ENCODE measurements at regions not wholly inside any gene's neighbourhood (a gene's known extent, or its start where the extent isn't known, plus 50 kb on each side); places are given as distances from the start of the nearest gene placed in this dataset.

- Histone ChIP-seq H3K9me3 (ENCODE audit: control insufficient read depth in 1 of 2, insufficient read depth in 1 of 2, low read depth in 1 of 2, low read length in 2 of 2) (no peaks in the 10 kb centered on the region), H4K20me1 (ENCODE audit: insufficient read depth) (no peaks in the 10 kb centered on the region), H3K27me3 (ENCODE audit: insufficient read depth, low read length) (no peaks in the 10 kb centered on the region), H3K9ac (ENCODE audit: low read length) (no peak overlapping the region), H3K4me1 (ENCODE audit: control insufficient read depth in 1 of 2, insufficient read depth in 2 of 2, low read length in 2 of 2) (no peaks in the 10 kb centered on the region), H3K79me2 (ENCODE audit: insufficient read depth, low read length) (no peaks in the 10 kb centered on the region), H2AFZ (ENCODE audit: low read depth, low read length, poor library complexity, severe bottlenecking) (no peak overlapping the region), H3K9me2 (ENCODE audit: insufficient read depth) (no peaks in the 10 kb centered on the region), H3K4me2 (ENCODE audit: low read length) (no peak overlapping the region), H3K27ac (ENCODE audit: low read depth, low read length) (no peak overlapping the region), H3K4me3 (replicated peaks in 1 of 2; ENCODE audit: low read depth in 1 of 2, low read length in 2 of 2) (no peak overlapping the region), H3K36me3 (ENCODE audit: control insufficient read depth in 1 of 2, insufficient read depth in 2 of 2, low read length in 2 of 2) (no peaks in the 10 kb centered on the region)
- POLR2A ChIA-PET: no interaction called here
- DNase-seq (ENCODE audit: low read depth, low spot score) (no peak), ATAC-seq (no peak)
- RAD21 ChIA-PET (ENCODE audit: low non-redundant PET in 1 of 2, low total read pairs in 2 of 2, uncharacterized antibody in 2 of 2, unreplicated experiment in 2 of 2): no interaction called here
- no TSS peak for BruUV-seq (replicated peaks)
- TF ChIP-seq SRF (IDR thresholded peaks at IDR 0.05; ENCODE audit: low read depth): no peak
- TF ChIP-seq CTCF (IDR thresholded peaks at IDR 0.05 in 2 of 3, conservative IDR thresholded peaks at IDR 0.05 in 1 of 3; ENCODE audit: borderline replicate concordance in 1 of 3, insufficient read depth in 1 of 3, low read depth in 2 of 3, low read length in 2 of 3): no peak
- intact Hi-C loops (cut with micrococcal nuclease): no loop called here
- CTCF ChIA-PET: no interaction called here
Measured at GRCh38 chr4:117621673-117622072, 412.6 kb upstream of the NDST3 start.

- H3K9me3 ChIP-seq (ENCODE audit: control insufficient read depth in 1 of 2, insufficient read depth in 1 of 2, low read depth in 1 of 2, low read length in 2 of 2): no peaks in the 10 kb centered on the region
- H2AFZ ChIP-seq (ENCODE audit: low read depth, low read length, poor library complexity, severe bottlenecking): no peak overlapping the region
- no peaks in the 10 kb centered on the region; the same call in 1 of the 2 replicates for H3K9me2 ChIP-seq (ENCODE audit: insufficient read depth)
- ATAC-seq: no peak
- H3K4me1 ChIP-seq (ENCODE audit: control insufficient read depth in 1 of 2, insufficient read depth in 2 of 2, low read length in 2 of 2): no peaks in the 10 kb centered on the region
- H3K27ac ChIP-seq (ENCODE audit: low read depth, low read length): no peak overlapping the region
- no peaks in the 10 kb centered on the region for H3K36me3 ChIP-seq (ENCODE audit: control insufficient read depth in 1 of 2, insufficient read depth in 2 of 2, low read length in 2 of 2)
- no peak for DNase-seq (ENCODE audit: low read depth, low spot score)
- CTCF ChIA-PET: no interaction called here
- H3K9ac ChIP-seq (ENCODE audit: low read length): no peak overlapping the region
- BruUV-seq (replicated peaks): no TSS peak
- intact Hi-C loops (cut with micrococcal nuclease): no loop called here
- no peaks in the 10 kb centered on the region for H3K79me2 ChIP-seq (ENCODE audit: insufficient read depth, low read length)
- POLR2A ChIA-PET: no interaction called here
- no peaks in the 10 kb centered on the region for H4K20me1 ChIP-seq (ENCODE audit: insufficient read depth)
- H3K4me2 ChIP-seq (ENCODE audit: low read length): no peak overlapping the region
- H3K27me3 ChIP-seq (ENCODE audit: insufficient read depth, low read length): no peaks in the 10 kb centered on the region
- RAD21 ChIA-PET (ENCODE audit: low non-redundant PET in 1 of 2, low total read pairs in 2 of 2, uncharacterized antibody in 2 of 2, unreplicated experiment in 2 of 2): no interaction called here
- H3K4me3 ChIP-seq (replicated peaks in 1 of 2; ENCODE audit: low read depth in 1 of 2, low read length in 2 of 2): no peak overlapping the region
- TF ChIP-seq ZBTB33 (IDR thresholded peaks at IDR 0.05; ENCODE audit: extremely low read depth, insufficient replicate concordance, low read length) (no peak), CTCF (IDR thresholded peaks at IDR 0.05 in 2 of 3, conservative IDR thresholded peaks at IDR 0.05 in 1 of 3; ENCODE audit: borderline replicate concordance in 1 of 3, insufficient read depth in 1 of 3, low read depth in 2 of 3, low read length in 2 of 3) (no peak), SRF (IDR thresholded peaks at IDR 0.05; ENCODE audit: low read depth) (no peak), CEBPB (IDR thresholded peaks at IDR 0.05; ENCODE audit: low read depth) (no peak), MAX (IDR thresholded peaks at IDR 0.05) (no peak), EZH2phosphoT487 (IDR thresholded peaks at IDR 0.05; ENCODE audit: borderline replicate concordance) (no peak), FOSL1 (IDR thresholded peaks at IDR 0.05; ENCODE audit: low read depth) (no peak), RAD21 (IDR thresholded peaks at IDR 0.05; ENCODE audit: low read depth) (no peak), REST (IDR thresholded peaks at IDR 0.05; ENCODE audit: low read depth) (no peak)
Measured at GRCh38 chr4:117623326-117623725, 411.0 kb upstream of the NDST3 start.

All from HCT116 (cell line).